Spleen (tissue), 7 donors: ENCODE measurements at regions not wholly inside any gene's neighbourhood (a gene's known extent, or its start where the extent isn't known, plus 50 kb on each side); places are given as distances from the start of the nearest gene placed in this dataset.

ENCODE experiments used
- CTCF ChIP-seq, 11 experiments: fragments of 200-600 bp in 7 of 11; fragments of 450-650 bp in 4 of 11; sonication (generic) in 4 of 11; IDR thresholded peaks in 8 of 11; conservative IDR thresholded peaks in 3 of 11; 1 replicate in 7 of 11; 2 replicates in 4 of 11; pipeline versions ENCODE4 v1.4.0 to v1.8.0; 2016 to 2021; ENCODE audit warnings: antibody characterized with exemption in 11 of 11, inconsistent platforms in 4 of 11, mild to moderate bottlenecking in 1 of 11
- POLR2AphosphoS5 ChIP-seq, 3 donors: sonication (generic); formaldehyde crosslinking; IDR thresholded peaks; one replicate each; pipeline ENCODE4 v1.5.1; 2017; ENCODE audit warnings: antibody characterized with exemption in 3 of 3
- donor health status: DM: no; HTN: no; CAD: no; lungs with moderate emphysema.
- donor health status: DM: no; HTN: no; CAD: no.
- donor health status: DM: no; HTN: no; CAD: no.

GRCh38 chr9:79431019-79431679, 140.6 kb upstream of the TLE4 start:
- TF ChIP-seq CTCF (IDR thresholded peaks at IDR 0.05 in 8 of 11, conservative IDR thresholded peaks at IDR 0.05 in 3 of 11) (no peak), POLR2AphosphoS5 (IDR thresholded peaks at IDR 0.05) (no peak)
